Thyroid gland (tissue), 4 donors: ENCODE measurements at regions not wholly inside any gene's neighbourhood (a gene's known extent, or its start where the extent isn't known, plus 50 kb on each side); places are given as distances from the start of the nearest gene placed in this dataset.

ENCODE experiments used
- DNase-seq, 2 donors: peaks; one replicate each; pipeline ENCODE4 v3.0.0-alpha.2; 2019
- H3K27ac ChIP-seq, 3 donors: fragments of 200-600 bp; sonication (generic); 1 replicate in 2 of 3; 2 replicates in 1 of 3; pipeline ENCODE4 v1.5.1; 2016 to 2019; ENCODE audit warnings: mild to moderate bottlenecking in 1 of 3, moderate library complexity in 1 of 3
- H3K27me3 ChIP-seq: fragments of 200-600 bp; sonication (generic); one replicate; pipeline ENCODE4 v1.5.1; 2019
- H3K36me3 ChIP-seq, 2 donors: fragments of 200-600 bp; sonication (generic); one replicate each; pipeline ENCODE4 v1.5.1; 2016 to 2019
- H3K4me1 ChIP-seq, 2 donors: fragments of 200-600 bp; sonication (generic); one replicate each; pipeline ENCODE4 v1.5.1; 2017 to 2019
- H3K4me3 ChIP-seq, 3 donors: fragments of 200-600 bp; sonication (generic); replicated peaks in 1 of 3; 1 replicate in 2 of 3; 2 replicates in 1 of 3; pipeline ENCODE4 v1.5.1; 2016; ENCODE audit warnings: mild to moderate bottlenecking in 1 of 3
- H3K9me3 ChIP-seq: fragments of 200-600 bp; sonication (generic); one replicate; pipeline ENCODE4 v1.5.1; 2017
- POLR2A ChIP-seq, 2 donors: fragments of 450-650 bp; IDR thresholded peaks; one replicate each; pipeline ENCODE4 v1.6.1; 2017; ENCODE audit warnings: antibody characterized with exemption in 2 of 2, mild to moderate bottlenecking in 2 of 2, moderate library complexity in 1 of 2
- WGBS, 2 donors: methylation state at CpG; one replicate each; pipeline ENCODE4 v1.1.5; 2017; 5-methylcytosine and 5-hydroxymethylcytosine counted together
- intact Hi-C: fragments of 100-400 bp; cut with DNase I; formaldehyde crosslinking; loops from one replicate; pipeline ENCODE4 v1.15.1; 2023
- TF ChIP-seq, protein P1 (sequence below), 6 experiments: fragments of 200-600 bp in 3 of 6; fragments of 450-650 bp in 3 of 6; sonication (generic) in 3 of 6; IDR thresholded peaks; one replicate each; pipeline ENCODE4 v1.5.1; 2016 to 2019; ENCODE audit warnings: antibody characterized with exemption in 6 of 6, mild to moderate bottlenecking in 2 of 6, inconsistent platforms in 1 of 6, moderate library complexity in 1 of 6

- Histone ChIP-seq H3K27me3 (no peaks in the 10 kb centered on the region), H3K27ac (no peak overlapping the region), H3K4me1 (no peaks in the 10 kb centered on the region), H3K4me3 (no peak overlapping the region), H3K36me3 (no peaks in the 10 kb centered on the region), H3K9me3 (no peaks in the 10 kb centered on the region)
- intact Hi-C loops = no loop called here
- no peak for DNase-seq
- WGBS, 2 donors = 74 to 86% methylated on average over 13 to 15 of the region's 15 CpGs
- TF ChIP-seq POLR2A (IDR thresholded peaks at IDR 0.05) = no peak
- TF ChIP-seq, protein P1, sequence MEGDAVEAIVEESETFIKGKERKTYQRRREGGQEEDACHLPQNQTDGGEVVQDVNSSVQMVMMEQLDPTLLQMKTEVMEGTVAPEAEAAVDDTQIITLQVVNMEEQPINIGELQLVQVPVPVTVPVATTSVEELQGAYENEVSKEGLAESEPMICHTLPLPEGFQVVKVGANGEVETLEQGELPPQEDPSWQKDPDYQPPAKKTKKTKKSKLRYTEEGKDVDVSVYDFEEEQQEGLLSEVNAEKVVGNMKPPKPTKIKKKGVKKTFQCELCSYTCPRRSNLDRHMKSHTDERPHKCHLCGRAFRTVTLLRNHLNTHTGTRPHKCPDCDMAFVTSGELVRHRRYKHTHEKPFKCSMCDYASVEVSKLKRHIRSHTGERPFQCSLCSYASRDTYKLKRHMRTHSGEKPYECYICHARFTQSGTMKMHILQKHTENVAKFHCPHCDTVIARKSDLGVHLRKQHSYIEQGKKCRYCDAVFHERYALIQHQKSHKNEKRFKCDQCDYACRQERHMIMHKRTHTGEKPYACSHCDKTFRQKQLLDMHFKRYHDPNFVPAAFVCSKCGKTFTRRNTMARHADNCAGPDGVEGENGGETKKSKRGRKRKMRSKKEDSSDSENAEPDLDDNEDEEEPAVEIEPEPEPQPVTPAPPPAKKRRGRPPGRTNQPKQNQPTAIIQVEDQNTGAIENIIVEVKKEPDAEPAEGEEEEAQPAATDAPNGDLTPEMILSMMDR (IDR thresholded peaks at IDR 0.05) = no peak
Measured at GRCh38 chr17:79441356-79442160, 169.3 kb downstream of the RBFOX3 start.

DNA sequence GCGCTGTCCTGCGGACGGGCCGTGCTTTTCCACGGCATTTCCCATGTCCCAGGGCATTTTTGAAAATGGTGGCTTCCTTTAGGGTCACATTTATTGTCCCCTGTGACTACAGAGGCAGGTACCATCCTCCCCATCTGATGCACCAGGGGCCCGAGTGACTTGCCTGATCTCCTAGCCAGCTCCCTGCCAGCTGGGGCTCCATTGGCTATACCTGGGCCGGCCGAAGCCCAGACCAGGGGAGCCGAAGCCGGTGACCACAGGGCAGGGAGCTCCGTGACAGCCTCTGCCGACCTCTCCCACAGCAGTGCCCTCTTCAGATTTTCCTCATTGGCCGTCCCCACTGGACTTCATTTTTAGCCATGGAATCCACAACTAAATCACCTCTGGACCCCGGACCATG lies 170.6 kb downstream of the RBFOX3 start:
- DNase-seq = no peak
- TF ChIP-seq, protein P1 (IDR thresholded peaks at IDR 0.05) = no peak
- TF ChIP-seq POLR2A (IDR thresholded peaks at IDR 0.05) = no peak
- Histone ChIP-seq H3K36me3 (no peaks in the 10 kb centered on the region), H3K27me3 (no peaks in the 10 kb centered on the region), H3K27ac (no peak overlapping the region), H3K4me1 (no peaks in the 10 kb centered on the region), H3K9me3 (no peaks in the 10 kb centered on the region), H3K4me3 (no peak overlapping the region)
- intact Hi-C loops = no loop called here
- 83 to 92% methylated on average over 14 of the region's 14 CpGs for WGBS, 2 donors

GRCh38 chr17:79439493-79439892 lies 171.4 kb downstream of the RBFOX3 start:
- no peak for DNase-seq
- H3K27me3 ChIP-seq = no peaks in the 10 kb centered on the region
- H3K36me3 ChIP-seq = no peaks in the 10 kb centered on the region
- H3K27ac ChIP-seq = no peak overlapping the region
- intact Hi-C loops = no loop called here
- H3K4me1 ChIP-seq = no peaks in the 10 kb centered on the region
- TF ChIP-seq, protein P1 (IDR thresholded peaks at IDR 0.05) = no peak
- no peak for TF ChIP-seq POLR2A (IDR thresholded peaks at IDR 0.05)
- H3K9me3 ChIP-seq = no peaks in the 10 kb centered on the region
- WGBS, 2 donors = 94 to 97% methylated on average over 6 of the region's 6 CpGs
- no peak overlapping the region for H3K4me3 ChIP-seq

- intact Hi-C loops = no loop called here
- DNase-seq = peak in 1 of 2 donors; percentile 5
- H3K27me3 ChIP-seq = no peaks in the 10 kb centered on the region
Measured at GRCh38 chr17:79438546-79439334, 172.1 kb downstream of the RBFOX3 start.

More at GRCh38 chr17:79438546-79439334, 172.1 kb downstream of the RBFOX3 start:
- no peak overlapping the region for H3K4me3 ChIP-seq
- peaks cover 0 to under 1% of the 10 kb centered on the region in 2 donors for H3K4me1 ChIP-seq
- H3K27ac ChIP-seq = no peak overlapping the region
- 51 to 56% methylated on average over 22 to 23 of the region's 23 CpGs for WGBS, 2 donors
- no peaks in the 10 kb centered on the region for H3K36me3 ChIP-seq
- TF ChIP-seq, protein P1 (IDR thresholded peaks at IDR 0.05) = no peak
- no peak for TF ChIP-seq POLR2A (IDR thresholded peaks at IDR 0.05)
- H3K9me3 ChIP-seq = no peaks in the 10 kb centered on the region
